IMR-90 (cell line): ENCODE measurements at regions not wholly inside any gene's neighbourhood (a gene's known extent, or its start where the extent isn't known, plus 50 kb on each side); places are given as distances from the start of the nearest gene placed in this dataset.

Source experiments
- ATAC-seq: fragments of 200-7000 bp; cut with Tn5 transposase; 2 replicates; pipeline ENCODE4 v1.9.1; 2020; ENCODE audit warnings: low read depth, mild to moderate bottlenecking, moderate library complexity
- BruUV-seq: library from RNA; stranded (reverse); fragments of 400-500 nt; replicated peaks from 2 replicates; lab custom pipeline; 2021; lab: Mats Ljungman, UMichigan
- CTCF ChIA-PET: fragments of 300-600 bp; formaldehyde crosslinking; extraction: SDS; loops from one replicate; lab custom pipeline; 2021; ENCODE audit warnings: antibody characterized with exemption; lab: Yijun Ruan, JAX
- POLR2A ChIA-PET: fragments of 300-600 bp; sonication (Branson Sonifier 250); formaldehyde crosslinking; loops from one replicate; lab custom pipeline; 2022; ENCODE audit warnings: antibody characterized with exemption; ENCODE audit not compliant: unreplicated experiment; lab: Charles Lee
- DNase-seq: peaks from one replicate; pipeline ENCODE4 v3.0.0; 2013
- H2AFZ ChIP-seq: replicated peaks from 2 replicates; pipeline ENCODE3; 2013; ENCODE audit warnings: low read length, mild to moderate bottlenecking; ENCODE audit not compliant: poor library complexity
- H2AK5ac ChIP-seq: 2 replicates; pipeline ENCODE4 v1.6.1; 2013; ENCODE audit warnings: low read depth, low read length, inconsistent platforms
- H2AK9ac ChIP-seq: replicated peaks from 2 replicates; pipeline ENCODE3; 2013; ENCODE audit warnings: mild to moderate bottlenecking, low read depth, low read length, moderate library complexity; ENCODE audit not compliant: poor library complexity
- H2BK120ac ChIP-seq: 2 replicates; pipeline ENCODE4 v1.6.1; 2013; ENCODE audit warnings: low read depth, low read length, inconsistent platforms
- H2BK15ac ChIP-seq: 3 replicates; pipeline ENCODE4 v1.6.1; 2013; ENCODE audit warnings: low read depth, low read length, inconsistent platforms
- H2BK20ac ChIP-seq: 2 replicates; pipeline ENCODE4 v1.6.1; 2013; ENCODE audit warnings: low read depth, mild to moderate bottlenecking, inconsistent platforms, low read length, moderate library complexity
- H2BK5ac ChIP-seq: 2 replicates; pipeline ENCODE4 v1.6.1; 2013; ENCODE audit warnings: mild to moderate bottlenecking, low read depth, low read length, inconsistent platforms; ENCODE audit not compliant: poor library complexity, severe bottlenecking
- H3K14ac ChIP-seq: replicated peaks from 2 replicates; pipeline ENCODE4 v1.6.1; 2013; ENCODE audit warnings: low read depth, low read length, inconsistent platforms
- H3K18ac ChIP-seq: 2 replicates; pipeline ENCODE4 v1.6.1; 2013; ENCODE audit warnings: low read depth, low read length, control low read depth
- H3K23ac ChIP-seq: 2 replicates; pipeline ENCODE4 v1.6.1; 2013; ENCODE audit warnings: low read depth, low read length, inconsistent platforms
- H3K27ac ChIP-seq: 2 replicates; pipeline ENCODE4 v1.5.1; 2013; ENCODE audit warnings: mild to moderate bottlenecking, control low read depth, low read length; ENCODE audit not compliant: insufficient read depth
- H3K27me3 ChIP-seq: 2 replicates; pipeline ENCODE4 v1.6.1; 2013; ENCODE audit warnings: low read length; ENCODE audit not compliant: control insufficient read depth, insufficient read depth
- H3K36me3 ChIP-seq: 2 replicates; pipeline ENCODE4 v1.6.1; 2013; ENCODE audit warnings: low read length, mixed read lengths; ENCODE audit not compliant: control insufficient read depth, insufficient read depth
- H3K4ac ChIP-seq: 2 replicates; pipeline ENCODE4 v1.6.1; 2013; ENCODE audit warnings: low read depth, low read length, inconsistent platforms
- H3K4me1 ChIP-seq: 2 replicates; pipeline ENCODE4 v1.6.1; 2013; ENCODE audit warnings: low read length, mixed read lengths; ENCODE audit not compliant: control insufficient read depth, insufficient read depth
- H3K4me2 ChIP-seq: 2 replicates; pipeline ENCODE4 v1.6.1; 2013; ENCODE audit warnings: low read depth, mild to moderate bottlenecking, control low read depth, low read length, moderate library complexity
- H3K4me3 ChIP-seq: 2 replicates; pipeline ENCODE4 v1.5.1; 2013; ENCODE audit warnings: low read depth, mild to moderate bottlenecking, control low read depth, low read length, moderate library complexity; ENCODE audit not compliant: insufficient read depth
- H3K56ac ChIP-seq: 2 replicates; pipeline ENCODE4 v1.6.1; 2013; ENCODE audit warnings: low read length, inconsistent platforms; ENCODE audit not compliant: insufficient read depth; ENCODE audit errors: extremely low read depth
- H3K79me1 ChIP-seq, 2 experiments: 2 replicates each; pipeline ENCODE4 v1.6.1; 2013; ENCODE audit warnings: low read length in 2 of 2, inconsistent platforms in 1 of 2, low read depth in 1 of 2
- H3K9ac ChIP-seq: 2 replicates; pipeline ENCODE4 v1.6.1; 2013; ENCODE audit warnings: low read depth, low read length, control low read depth
- H3K9me1 ChIP-seq: 2 replicates; pipeline ENCODE4 v1.6.1; 2013; ENCODE audit warnings: low read length, inconsistent platforms; ENCODE audit not compliant: insufficient read depth
- H3K9me3 ChIP-seq: 2 replicates; pipeline ENCODE4 v1.6.1; 2013; ENCODE audit warnings: low read length; ENCODE audit not compliant: control insufficient read depth, insufficient read depth
- H4K20me1 ChIP-seq: 2 replicates; pipeline ENCODE4 v1.6.1; 2013; ENCODE audit warnings: low read length, inconsistent platforms; ENCODE audit not compliant: insufficient read depth
- H4K5ac ChIP-seq: 2 replicates; pipeline ENCODE4 v1.6.1; 2013; ENCODE audit warnings: mild to moderate bottlenecking, low read depth, low read length, control low read depth
- H4K8ac ChIP-seq, 2 experiments: 2 replicates each; pipeline ENCODE4 v1.6.1; 2013; ENCODE audit warnings: low read depth in 2 of 2, low read length in 2 of 2, control low read depth in 1 of 2, inconsistent platforms in 1 of 2
- H4K91ac ChIP-seq: 2 replicates; pipeline ENCODE4 v1.6.1; 2013; ENCODE audit warnings: low read depth, low read length, inconsistent platforms; ENCODE audit not compliant: insufficient read depth
- BHLHE40 ChIP-seq: fragments of 150-350 bp; IDR thresholded peaks from 2 replicates; pipeline ENCODE4 v1.6.1; 2016; ENCODE audit warnings: mild to moderate bottlenecking, low read depth, low read length
- CEBPB ChIP-seq: IDR thresholded peaks from 2 replicates; pipeline ENCODE4 v1.6.1; 2012; ENCODE audit warnings: low read depth, low read length, improper control_type of control experiment
- CHD1 ChIP-seq: IDR thresholded peaks from 2 replicates; pipeline ENCODE4 v1.6.1; 2012; ENCODE audit warnings: low read depth, low read length, improper control_type of control experiment
- CTCF ChIP-seq: conservative IDR thresholded peaks from 2 replicates; pipeline ENCODE4 v1.5.1; 2012; ENCODE audit warnings: mild to moderate bottlenecking, low read depth, low read length, improper control_type of control experiment
- ELK1 ChIP-seq: fragments of 150-350 bp; IDR thresholded peaks from 2 replicates; pipeline ENCODE4 v1.6.1; 2016; ENCODE audit warnings: low read depth, mild to moderate bottlenecking, low read length, moderate library complexity, borderline replicate concordance
- FOS ChIP-seq: fragments of 150-350 bp; IDR thresholded peaks from 2 replicates; pipeline ENCODE4 v1.6.1; 2016; ENCODE audit warnings: low read depth, low read length
- MAFK ChIP-seq: IDR thresholded peaks from 2 replicates; pipeline ENCODE4 v1.6.1; 2012; ENCODE audit warnings: low read depth, low read length, improper control_type of control experiment
- MAZ ChIP-seq: IDR thresholded peaks from 2 replicates; pipeline ENCODE4 v1.6.1; 2012; ENCODE audit warnings: low read depth, mild to moderate bottlenecking, low read length, improper control_type of control experiment, moderate library complexity, borderline replicate concordance
- MXI1 ChIP-seq: IDR thresholded peaks from 2 replicates; pipeline ENCODE4 v1.6.1; 2012; ENCODE audit warnings: low read depth, mild to moderate bottlenecking, low read length, moderate library complexity, borderline replicate concordance
- NFE2L2 ChIP-seq: fragments of 150-350 bp; IDR thresholded peaks from 2 replicates; pipeline ENCODE4 v1.6.1; 2016; ENCODE audit warnings: low read depth, mild to moderate bottlenecking, low read length
- POLR2A ChIP-seq: IDR thresholded peaks from 2 replicates; pipeline ENCODE4 v1.6.1; 2012; ENCODE audit warnings: mild to moderate bottlenecking, low read depth, low read length
- RAD21 ChIP-seq: IDR thresholded peaks from 2 replicates; pipeline ENCODE4 v1.6.1; 2012; ENCODE audit warnings: low read length, improper control_type of control experiment
- RCOR1 ChIP-seq: IDR thresholded peaks from 2 replicates; pipeline ENCODE4 v1.6.1; 2012; ENCODE audit warnings: mild to moderate bottlenecking, low read length, improper control_type of control experiment; ENCODE audit not compliant: insufficient replicate concordance
- RFX5 ChIP-seq: IDR thresholded peaks from 2 replicates; pipeline ENCODE4 v1.8.0; 2012; ENCODE audit warnings: low read depth, mild to moderate bottlenecking, low read length, moderate library complexity
- SMC3 ChIP-seq: fragments of 150-350 bp; IDR thresholded peaks from 2 replicates; pipeline ENCODE4 v1.6.1; 2016; ENCODE audit warnings: low read depth, mild to moderate bottlenecking, antibody characterized with exemption, low read length, moderate library complexity
- WGBS, 2 experiments: methylation state at CpG; one replicate each; pipeline versions ENCODE4 v1.1.5 to v1.1.7; 2013; ENCODE audit warnings: missing lambda C conversion rate in 2 of 2; ENCODE audit not compliant: insufficient read length in 1 of 2; ENCODE audit errors: extremely low coverage in 2 of 2; 5-methylcytosine and 5-hydroxymethylcytosine counted together
- dilution Hi-C: fragments of 300-500 bp; cut with HindIII; formaldehyde crosslinking; loops from one replicate; pipeline ENCODE4 v1.14.3; 2018; ENCODE audit warnings: low sequenced_read_pairs; ENCODE audit not compliant: unreplicated experiment
- in situ Hi-C: fragments of 300-500 bp; cut with MboI; formaldehyde crosslinking; loops from 3 replicates; pipeline ENCODE4 v1.14.3; 2019; ENCODE audit warnings: low sequenced_read_pairs, inconsistent platforms, mixed read lengths
- intact Hi-C: fragments of 100-400 bp; cut with micrococcal nuclease; formaldehyde crosslinking; loops from 2 replicates; pipeline ENCODE4 v1.10.0; 2022

- H3K9me3 ChIP-seq: no peaks in the 10 kb centered on the region
- TF ChIP-seq BHLHE40: no peak
- no peak for TF ChIP-seq MXI1
- no peak for TF ChIP-seq MAZ
- no peak for TF ChIP-seq CEBPB
- TF ChIP-seq ELK1: no peak
- TF ChIP-seq RFX5: no peak
- TF ChIP-seq RAD21: no peak
- TF ChIP-seq CTCF: no peak
- TF ChIP-seq MAFK: no peak
- no peak for TF ChIP-seq NFE2L2
- TF ChIP-seq POLR2A: no peak
- TF ChIP-seq SMC3: no peak
- TF ChIP-seq RCOR1: no peak
- no peak for TF ChIP-seq FOS
- TF ChIP-seq CHD1: no peak
- H4K20me1 ChIP-seq: no peaks in the 10 kb centered on the region
- H3K9ac ChIP-seq: no peak overlapping the region
- H2BK20ac ChIP-seq: no peak overlapping the region
- H2AFZ ChIP-seq: no peak overlapping the region
- no peak overlapping the region for H3K27ac ChIP-seq
- ChIA-PET CTCF (no interaction called here), POLR2A (no interaction called here)
- BruUV-seq: no TSS peak
- ATAC-seq (no peak), DNase-seq (no peak)
- H2AK5ac ChIP-seq: no peak overlapping the region
- no peak overlapping the region for H4K5ac ChIP-seq
- no peak overlapping the region for H3K23ac ChIP-seq
- H3K56ac ChIP-seq: no peak overlapping the region
- no peaks in the 10 kb centered on the region for H3K9me1 ChIP-seq
- H2BK120ac ChIP-seq: no peak overlapping the region
- H4K8ac ChIP-seq: no peak overlapping the region
- no peaks in the 10 kb centered on the region for H3K79me1 ChIP-seq
- H3K4me3 ChIP-seq: no peak overlapping the region
- no peaks in the 10 kb centered on the region for H3K36me3 ChIP-seq
- no peak overlapping the region for H3K4ac ChIP-seq
- in situ Hi-C loops: no loop called here
- H3K4me2 ChIP-seq: no peak overlapping the region
- H2BK5ac ChIP-seq: no peak overlapping the region
- WGBS, 2 experiments: no CpG with 5 or more reads among the region's 1 CpG
- intact Hi-C loops: no loop called here
- H3K27me3 ChIP-seq: no peaks in the 10 kb centered on the region
- H2AK9ac ChIP-seq: no peak overlapping the region
- dilution Hi-C loops: no loop called here
- H2BK15ac ChIP-seq: no peak overlapping the region
- H3K18ac ChIP-seq: no peak overlapping the region
- no peak overlapping the region for H3K14ac ChIP-seq
- H4K91ac ChIP-seq: no peak overlapping the region
- no peaks in the 10 kb centered on the region for H3K4me1 ChIP-seq
These were observed 58.3 kb upstream of the NEBL start for GRCh38 chr10:20955355-20955893.
